Liver (tissue), 3 donors: ENCODE measurements at regions not wholly inside any gene's neighbourhood (a gene's known extent, or its start where the extent isn't known, plus 50 kb on each side); places are given as distances from the start of the nearest gene placed in this dataset.

Experiments used
- RAD21 ChIP-seq, 2 donors: IDR thresholded peaks; 2 replicates each; pipeline ENCODE4 v1.6.1; 2016; ENCODE audit warnings: antibody characterized with exemption in 2 of 2, mild to moderate bottlenecking in 2 of 2
- TAF1 ChIP-seq: conservative IDR thresholded peaks from 2 replicates; pipeline ENCODE4 v1.6.1; 2016; ENCODE audit warnings: antibody characterized with exemption, mild to moderate bottlenecking
- TF ChIP-seq, protein P1 (sequence below): fragments of 150-350 bp; IDR thresholded peaks from 2 replicates; pipeline ENCODE4 v1.5.1; 2017; ENCODE audit warnings: improper control_type of control experiment, low read depth, low read length; ENCODE audit not compliant: missing input control
- donor health status: healthy.
- donor health status: healthy.

DNA sequence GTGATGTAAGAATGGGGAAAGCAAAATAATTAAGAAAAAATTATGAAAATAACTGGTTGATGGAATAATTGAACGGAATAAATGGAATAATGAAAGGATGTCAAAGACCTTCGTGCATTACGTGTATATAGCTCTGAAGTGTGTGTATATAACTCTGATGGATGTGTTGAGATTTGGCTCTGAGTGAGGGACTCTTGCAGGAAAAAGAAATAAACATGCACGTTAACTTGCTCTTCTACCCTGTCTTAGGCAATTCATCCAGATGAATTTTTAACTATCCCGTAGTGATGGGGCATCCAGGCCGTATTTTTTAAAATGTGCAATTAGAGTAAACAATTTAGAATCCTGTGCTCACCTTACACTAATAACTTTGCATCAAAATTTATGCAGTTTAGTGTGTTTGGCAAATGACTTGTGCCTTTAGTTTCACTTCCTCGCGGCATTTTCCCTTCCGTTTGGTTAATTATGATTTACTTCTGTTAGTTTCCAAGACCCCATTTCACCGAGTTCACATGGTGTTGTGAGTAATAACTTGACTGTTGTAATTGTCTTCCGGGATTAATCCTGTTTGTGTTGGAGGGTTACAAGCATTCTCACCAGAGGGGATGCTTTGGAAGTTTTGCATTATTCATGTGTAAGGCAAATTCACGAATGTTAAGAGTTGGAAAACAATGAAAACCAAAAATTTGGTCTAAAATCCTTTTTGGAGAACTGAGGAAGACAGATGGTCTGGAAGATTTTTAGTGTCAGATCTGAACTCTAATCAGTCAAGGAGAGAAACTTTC is 256.5 kb upstream of the FAT1 start:
- TF ChIP-seq TAF1 (no peak), RAD21 (IDR thresholded peaks at IDR 0.05) (no peak)
- TF ChIP-seq, protein P1, sequence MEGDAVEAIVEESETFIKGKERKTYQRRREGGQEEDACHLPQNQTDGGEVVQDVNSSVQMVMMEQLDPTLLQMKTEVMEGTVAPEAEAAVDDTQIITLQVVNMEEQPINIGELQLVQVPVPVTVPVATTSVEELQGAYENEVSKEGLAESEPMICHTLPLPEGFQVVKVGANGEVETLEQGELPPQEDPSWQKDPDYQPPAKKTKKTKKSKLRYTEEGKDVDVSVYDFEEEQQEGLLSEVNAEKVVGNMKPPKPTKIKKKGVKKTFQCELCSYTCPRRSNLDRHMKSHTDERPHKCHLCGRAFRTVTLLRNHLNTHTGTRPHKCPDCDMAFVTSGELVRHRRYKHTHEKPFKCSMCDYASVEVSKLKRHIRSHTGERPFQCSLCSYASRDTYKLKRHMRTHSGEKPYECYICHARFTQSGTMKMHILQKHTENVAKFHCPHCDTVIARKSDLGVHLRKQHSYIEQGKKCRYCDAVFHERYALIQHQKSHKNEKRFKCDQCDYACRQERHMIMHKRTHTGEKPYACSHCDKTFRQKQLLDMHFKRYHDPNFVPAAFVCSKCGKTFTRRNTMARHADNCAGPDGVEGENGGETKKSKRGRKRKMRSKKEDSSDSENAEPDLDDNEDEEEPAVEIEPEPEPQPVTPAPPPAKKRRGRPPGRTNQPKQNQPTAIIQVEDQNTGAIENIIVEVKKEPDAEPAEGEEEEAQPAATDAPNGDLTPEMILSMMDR, result no peak
